Activated CD8-positive, alpha-beta memory T cell treated with anti-CD3 and anti-CD28 coated beads, Interleukin-2, amount 50 U/mL, for 24 hours (primary cell): ENCODE measurements at regions not wholly inside any gene's neighbourhood (a gene's known extent, or its start where the extent isn't known, plus 50 kb on each side); places are given as distances from the start of the nearest gene placed in this dataset.

Experiments used
- DNase-seq: peaks from one replicate; pipeline ENCODE4 v3.0.0-alpha.2; 2020; ENCODE audit errors: extremely low read depth

DNA sequence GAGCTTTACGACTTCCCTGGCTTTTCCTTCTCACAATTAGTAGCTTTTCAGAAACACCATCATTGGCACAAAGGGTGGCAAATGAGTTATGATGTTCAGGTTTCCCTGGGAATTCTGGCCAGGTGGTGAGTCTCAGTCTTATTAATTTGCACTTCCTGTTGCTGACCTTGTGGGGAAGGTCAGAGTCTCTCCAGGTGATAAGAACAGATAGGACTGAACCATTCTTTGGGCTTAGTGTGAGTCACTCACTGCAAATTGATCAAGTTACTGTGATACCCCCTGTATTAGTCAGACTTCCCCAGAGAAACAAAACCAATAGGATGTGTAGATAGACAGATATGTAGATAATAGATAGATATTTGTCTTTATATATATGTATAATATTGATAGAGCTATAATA lies 53.8 kb upstream of the RANBP3L start:
- DNase-seq: no peak

DNA sequence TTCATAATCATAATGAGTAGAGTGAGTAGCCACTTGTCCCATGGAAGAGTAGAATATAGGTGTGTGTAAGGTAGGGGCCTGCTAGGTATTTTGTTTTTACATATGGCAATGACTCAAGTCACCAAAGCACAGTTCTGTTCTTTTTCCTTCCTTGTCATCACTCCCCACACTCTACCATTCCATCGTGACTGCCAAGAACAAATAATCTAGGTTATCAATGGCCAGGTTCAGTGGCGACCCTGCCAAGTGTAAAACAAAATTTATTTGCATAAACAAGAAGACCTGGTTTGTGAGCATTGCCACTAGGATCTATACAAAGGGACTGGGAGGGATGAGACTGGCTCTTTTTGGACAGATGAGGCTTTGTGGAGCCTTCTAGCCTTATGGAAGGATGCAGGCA lies 55.2 kb upstream of the RANBP3L start:
- no peak for DNase-seq

DNA sequence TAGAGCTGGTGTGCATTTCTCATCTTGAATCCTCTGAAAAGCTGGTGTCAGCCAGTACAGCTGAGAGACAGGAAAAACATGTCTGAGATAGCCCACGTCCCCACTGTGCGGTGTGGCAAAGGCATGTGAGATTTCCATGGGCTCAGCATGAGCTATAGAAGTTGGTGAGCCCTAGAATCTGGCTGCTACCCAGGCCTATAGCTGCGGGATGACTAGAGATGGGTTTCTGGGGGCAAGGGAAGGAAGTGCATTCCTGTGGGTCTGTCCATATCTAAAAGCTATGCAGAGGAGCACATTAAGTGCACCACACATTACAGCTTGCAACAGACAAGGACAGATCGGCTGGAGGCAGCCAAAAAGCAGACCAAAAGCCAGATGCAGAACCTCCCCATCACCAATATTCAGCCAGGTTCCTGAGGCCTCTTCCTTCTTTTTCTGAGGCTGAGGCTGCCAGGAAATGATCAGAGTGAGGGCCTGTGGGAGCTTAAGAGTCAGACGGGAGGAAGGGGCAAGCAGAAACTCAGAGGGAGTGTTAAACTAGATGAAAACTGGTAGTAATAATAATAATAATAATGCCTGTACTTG lies 55.8 kb upstream of the RANBP3L start:
- no peak for DNase-seq

DNA sequence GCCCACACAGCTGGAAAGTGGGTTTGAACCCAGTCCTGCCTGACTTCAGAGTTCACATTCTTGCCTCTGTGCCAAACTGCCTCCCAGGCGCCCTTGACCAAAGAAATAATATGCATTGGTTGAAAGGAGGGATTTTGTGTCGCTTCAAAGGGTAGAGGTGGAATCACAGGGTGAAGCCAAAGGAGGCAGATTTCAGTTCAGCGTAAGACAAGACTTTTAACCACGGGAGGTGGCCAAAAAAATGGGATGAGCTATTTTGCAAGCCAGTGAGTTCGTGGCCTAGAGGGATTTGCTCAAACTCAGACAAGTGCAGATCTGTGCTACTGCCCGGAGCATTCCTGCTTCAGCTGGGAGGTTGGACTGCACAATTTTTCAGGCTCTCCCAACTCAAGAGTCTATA lies 57.6 kb upstream of the RANBP3L start:
- no peak for DNase-seq

DNA sequence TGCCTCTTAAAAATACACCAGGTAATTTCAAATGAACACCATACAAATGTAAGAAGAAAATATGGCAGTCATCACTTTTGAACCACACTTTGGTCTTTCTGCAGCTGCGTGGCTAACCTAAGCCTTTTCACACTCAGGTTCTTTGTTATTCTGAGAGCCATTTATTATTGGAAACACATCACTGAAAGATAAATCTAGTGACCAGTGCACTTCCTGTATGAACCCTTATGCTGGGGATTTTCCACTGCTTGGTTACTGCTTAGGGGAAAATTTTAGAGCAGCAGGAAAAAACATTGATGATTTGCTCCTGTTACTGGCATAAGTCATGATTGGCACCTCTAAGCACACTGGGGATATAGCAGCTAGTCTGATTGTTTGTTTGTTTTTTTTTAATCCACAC lies 58.6 kb upstream of the RANBP3L start:
- no peak for DNase-seq

DNA sequence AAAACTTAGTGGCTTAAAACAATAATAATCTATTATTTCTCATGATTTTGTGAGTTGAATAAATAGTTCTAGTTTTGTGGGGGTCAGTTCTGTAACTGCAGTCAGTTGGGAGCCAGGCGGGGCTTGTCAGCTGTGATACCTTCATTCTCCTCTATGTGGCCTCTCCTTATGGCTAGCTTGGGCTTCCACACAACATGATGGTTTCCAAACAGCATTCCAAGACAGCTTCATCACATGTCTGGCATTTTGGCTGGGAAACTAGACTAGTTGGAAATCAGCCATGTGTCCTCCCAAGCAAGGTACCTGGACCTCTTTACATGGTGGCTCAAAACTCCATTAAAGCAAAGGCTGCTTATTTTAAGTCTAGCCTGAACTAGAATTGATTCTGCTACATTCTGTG lies 61.4 kb upstream of the RANBP3L start:
- DNase-seq: no peak

DNA sequence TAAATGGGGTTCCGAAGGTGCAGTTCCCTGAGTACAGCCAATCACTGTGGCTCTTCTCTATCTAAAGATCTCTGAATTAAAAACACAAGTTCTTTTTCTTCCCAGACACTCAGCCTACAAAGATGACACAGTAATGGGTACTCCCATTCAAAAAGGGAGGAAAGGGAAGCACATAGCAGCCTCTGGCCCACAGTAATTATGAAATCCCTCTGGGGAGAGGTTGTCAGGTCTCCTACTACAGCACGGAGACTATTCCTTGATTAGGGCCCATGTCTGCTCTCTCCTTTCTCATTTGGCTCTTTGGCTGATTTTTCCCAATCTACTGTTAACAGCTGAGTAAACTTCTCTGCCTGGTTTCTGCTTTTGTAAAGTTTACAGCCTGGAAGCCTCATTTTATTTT lies 62.0 kb upstream of the RANBP3L start:
- DNase-seq: no peak

DNA sequence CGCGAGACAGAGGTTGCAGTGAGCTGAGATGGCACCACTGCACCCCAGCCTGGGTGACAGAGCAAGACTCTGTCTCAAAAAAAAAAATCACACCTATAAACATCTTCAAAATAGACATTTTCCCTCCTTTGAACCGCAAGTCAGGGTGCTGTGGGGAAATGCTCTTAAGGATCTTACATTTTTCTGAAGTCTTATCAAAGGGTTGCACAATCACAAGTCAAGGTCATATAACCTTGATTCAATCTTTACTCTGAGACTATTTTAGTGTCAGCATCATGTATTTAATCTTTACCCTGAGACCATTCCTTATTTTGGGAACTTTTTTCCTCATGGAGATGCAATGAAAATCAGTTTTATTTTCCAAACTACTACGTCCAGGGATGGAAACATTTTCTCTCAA lies 62.8 kb upstream of the RANBP3L start:
- no peak for DNase-seq

DNA sequence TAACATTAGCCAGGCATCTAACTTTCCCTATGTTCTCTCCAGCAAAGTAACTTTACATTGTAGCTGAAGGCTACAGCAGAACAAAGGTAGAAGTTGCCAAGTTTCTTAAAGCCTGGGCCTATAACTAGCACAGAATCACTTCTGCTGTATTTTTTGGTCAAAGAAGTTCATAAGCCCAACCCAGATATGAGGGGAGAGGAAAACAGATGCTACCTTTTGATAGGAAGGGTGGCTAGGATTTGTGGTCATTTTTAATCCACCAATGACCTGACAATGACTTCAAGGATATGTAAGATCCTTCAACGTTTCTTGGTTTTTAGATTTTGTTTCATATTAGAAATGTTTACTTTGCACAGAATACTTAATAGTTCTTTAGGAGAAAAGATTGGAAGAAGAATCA lies 64.2 kb upstream of the RANBP3L start:
- no peak for DNase-seq

DNA sequence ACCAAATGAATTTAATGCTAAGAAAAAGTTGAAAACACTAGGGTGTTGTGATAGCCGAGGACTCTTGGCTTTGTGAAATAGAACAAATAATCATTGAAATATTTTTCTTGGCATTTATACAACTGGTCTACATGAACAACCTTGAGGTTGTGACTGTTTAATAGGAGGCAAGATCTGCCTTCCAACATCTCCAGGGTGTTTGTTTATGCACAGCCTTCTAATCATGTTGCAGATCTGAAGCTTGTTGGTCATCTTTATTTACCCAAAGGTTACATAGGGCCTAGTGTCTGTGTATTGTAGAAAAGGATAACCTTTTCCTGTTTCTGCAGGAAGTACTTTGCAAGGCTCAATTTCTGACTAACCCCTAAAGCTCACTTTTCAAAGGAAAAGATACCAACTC lies 65.2 kb upstream of the RANBP3L start:
- no peak for DNase-seq

DNA sequence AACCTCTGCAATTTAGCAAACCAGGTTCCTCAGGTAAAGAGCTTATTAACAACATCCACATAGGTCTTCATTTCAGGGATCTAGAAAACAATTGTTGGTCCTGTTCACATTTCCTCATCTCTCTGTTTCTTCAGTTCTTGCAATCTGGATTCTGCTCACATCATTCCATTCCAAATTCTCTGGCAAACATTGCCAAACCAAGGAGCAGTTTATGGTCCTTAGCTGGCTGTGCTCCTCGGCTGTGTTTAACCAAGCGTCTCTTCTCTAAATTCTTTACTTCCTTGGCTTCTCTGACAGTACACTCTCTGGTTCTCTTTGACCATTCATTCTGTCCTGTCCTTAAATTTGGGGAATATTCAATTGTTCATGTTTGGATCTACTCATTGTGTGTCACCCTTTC lies 65.8 kb upstream of the RANBP3L start:
- DNase-seq: no peak

DNA sequence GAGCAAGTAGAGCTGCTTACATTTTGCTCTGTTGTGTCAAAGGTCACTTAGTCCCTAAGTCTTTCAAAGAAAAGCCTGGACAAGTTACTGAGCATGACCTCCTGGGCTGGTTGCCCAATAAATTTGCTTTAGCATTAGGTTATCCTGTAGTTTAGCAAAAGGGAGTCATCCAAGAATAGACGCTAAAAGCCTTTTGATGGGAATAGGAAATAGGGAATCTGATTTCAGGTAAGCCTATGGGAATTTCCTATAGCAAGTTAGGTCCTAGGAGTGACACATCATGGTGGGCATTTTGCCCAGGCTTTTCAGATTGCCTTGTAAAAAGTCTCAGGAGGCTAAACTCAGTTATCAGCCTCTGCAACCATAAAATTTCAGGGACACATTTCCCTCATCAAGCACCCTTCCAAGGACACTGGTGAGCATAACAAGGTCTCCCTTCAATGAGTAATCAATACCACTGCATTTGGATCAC lies 67.6 kb upstream of the RANBP3L start:
- DNase-seq: no peak

DNA sequence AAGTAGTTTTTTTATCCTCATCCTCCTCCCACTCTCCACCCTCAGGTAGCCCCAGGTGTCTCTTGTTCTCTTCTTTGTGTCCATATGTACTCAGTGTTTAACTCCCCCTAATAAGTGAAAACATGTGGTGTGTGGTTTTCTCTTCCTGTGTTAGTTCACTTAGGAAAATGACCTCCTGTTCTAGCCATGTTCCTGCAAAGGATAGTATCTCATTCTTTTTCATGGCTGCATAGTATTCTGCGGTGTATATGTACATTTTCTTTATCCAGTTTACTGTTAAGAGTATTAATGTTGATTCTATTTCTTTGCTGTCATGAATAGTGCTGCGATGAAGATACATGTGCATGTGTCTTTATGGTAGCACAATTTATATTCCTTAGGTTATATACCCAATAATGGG lies 68.4 kb upstream of the RANBP3L start:
- DNase-seq: no peak

DNA sequence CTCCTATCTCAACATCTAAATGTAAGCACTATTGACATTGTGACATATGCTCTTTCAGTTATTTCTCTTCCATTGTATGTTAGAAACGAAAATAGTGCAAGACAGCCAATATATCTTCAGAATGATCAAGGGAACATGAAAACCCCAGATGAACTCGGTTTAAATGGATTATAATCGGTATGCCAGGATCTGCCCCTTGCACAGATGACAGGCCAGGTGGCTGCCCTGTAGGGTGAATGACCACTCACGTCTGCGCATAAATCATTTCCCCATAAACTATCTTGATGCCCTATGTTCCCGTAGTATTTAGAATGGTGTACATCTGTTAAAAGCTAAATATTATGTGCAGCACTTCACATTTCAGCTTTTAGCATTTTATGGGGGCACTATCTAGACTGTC lies 69.7 kb upstream of the RANBP3L start:
- no peak for DNase-seq

DNA sequence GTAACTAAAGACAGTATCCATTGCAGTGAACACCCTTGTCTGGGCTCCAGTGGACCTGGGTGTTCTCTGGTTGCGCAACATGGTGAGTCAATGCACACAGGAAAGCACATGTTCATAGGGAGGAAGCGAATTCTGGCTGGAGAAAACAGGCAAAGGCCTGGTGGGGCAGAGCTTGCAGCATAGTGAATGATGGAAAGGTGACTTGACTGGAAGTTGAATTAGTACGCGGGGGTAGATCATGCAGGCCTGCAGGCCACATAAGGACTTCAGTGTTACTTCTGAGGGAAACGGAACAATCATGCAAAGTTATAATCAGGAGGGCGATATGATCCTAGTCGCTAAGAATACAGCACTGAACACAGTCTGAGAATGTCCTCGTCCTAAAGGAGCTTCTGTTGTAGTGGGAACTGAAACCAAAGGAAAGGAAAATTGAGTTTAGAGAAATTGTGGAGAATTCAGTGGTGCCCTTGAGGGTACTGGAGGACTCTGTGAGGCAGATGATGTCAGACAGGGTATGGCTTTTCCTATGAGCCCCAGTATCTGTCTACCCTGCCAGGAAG lies 71.9 kb upstream of the RANBP3L start:
- no peak for DNase-seq

DNA sequence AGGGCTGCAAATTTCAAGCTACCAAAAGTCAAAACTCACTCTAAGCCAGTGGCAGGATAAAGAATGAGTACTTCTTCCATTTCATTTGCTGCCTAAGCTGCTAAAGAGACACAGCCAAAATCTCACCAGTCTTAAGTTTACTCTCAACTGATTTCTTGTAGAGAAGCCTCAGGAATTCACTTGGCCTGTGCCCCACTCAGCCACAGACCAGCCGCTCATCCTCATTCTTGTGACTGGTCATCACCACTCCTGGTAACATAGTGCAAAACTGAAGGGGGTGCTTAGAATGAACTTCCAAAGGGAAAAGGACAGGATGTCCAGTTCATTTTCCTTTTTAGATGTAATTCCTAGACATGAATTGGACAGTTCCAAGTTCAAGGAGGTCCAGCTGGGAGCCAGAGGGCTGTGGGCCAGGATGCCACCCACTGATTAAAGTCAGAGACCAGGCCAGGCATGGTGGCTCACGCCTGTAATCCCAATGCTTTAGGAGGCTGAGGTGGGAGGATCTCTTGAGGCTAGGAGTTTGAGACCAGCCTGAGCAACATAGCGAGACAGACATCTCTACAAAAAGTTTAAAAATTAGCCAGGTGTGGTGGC lies 72.7 kb upstream of the RANBP3L start:
- DNase-seq: no peak

DNA sequence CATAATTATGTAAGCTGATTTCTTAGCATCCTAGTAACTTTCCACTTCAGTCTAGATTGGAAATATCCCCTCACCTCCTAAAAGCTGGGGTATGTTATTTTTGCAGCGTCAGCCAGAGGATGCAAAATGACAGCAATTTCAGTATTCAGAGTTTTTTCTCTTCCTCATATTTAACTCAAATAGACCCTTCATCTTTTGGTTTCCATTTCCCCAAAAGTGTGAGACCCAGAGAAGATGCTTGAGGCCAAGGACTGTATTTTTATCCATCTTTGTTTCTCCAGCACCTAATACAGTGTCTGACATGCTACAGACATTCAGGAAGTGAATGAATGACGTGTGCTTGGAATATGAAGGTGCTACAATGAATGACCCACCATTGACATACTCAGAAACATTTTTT lies 75.5 kb upstream of the RANBP3L start:
- DNase-seq: no peak

DNA sequence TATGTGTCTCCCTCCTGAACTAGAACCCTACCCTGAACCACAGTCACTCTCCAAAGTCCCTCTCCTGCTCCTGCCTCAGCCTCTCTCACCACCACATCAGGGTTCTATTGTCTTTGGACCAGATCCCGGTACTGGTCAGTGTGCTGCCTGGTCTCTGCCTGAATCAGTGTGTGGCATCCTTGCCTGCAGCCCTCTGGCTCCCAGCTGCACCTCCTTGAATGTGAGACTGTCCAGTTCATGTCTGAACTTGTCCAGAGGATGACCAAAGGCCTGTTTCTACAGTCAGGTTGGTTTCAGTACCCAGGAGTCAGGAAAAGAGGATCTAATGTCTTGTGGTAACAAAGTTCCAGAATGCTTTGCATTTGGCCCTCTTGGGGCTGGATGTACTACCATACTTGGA lies 76.8 kb upstream of the RANBP3L start:
- DNase-seq: no peak

DNA sequence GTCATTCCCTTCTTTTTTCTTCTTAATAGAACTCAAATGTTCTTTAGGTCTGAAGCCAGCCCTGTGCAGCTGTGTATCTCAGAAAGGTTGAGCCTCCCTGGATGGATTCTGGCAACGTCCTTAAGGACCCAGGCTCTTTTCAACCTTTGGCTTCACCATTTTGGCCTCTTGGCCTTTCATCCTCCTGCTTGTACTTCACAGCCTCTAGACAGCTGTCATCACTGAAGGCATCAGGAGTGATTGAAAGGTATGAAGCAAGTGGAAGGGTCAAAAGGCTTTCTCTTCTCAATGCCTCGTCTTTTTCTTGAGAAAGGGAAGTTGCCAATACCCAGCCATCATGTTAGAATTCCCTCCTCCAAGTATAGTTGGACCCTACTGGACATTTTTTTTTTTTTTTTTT lies 81.2 kb upstream of the RANBP3L start:
- DNase-seq: no peak

DNA sequence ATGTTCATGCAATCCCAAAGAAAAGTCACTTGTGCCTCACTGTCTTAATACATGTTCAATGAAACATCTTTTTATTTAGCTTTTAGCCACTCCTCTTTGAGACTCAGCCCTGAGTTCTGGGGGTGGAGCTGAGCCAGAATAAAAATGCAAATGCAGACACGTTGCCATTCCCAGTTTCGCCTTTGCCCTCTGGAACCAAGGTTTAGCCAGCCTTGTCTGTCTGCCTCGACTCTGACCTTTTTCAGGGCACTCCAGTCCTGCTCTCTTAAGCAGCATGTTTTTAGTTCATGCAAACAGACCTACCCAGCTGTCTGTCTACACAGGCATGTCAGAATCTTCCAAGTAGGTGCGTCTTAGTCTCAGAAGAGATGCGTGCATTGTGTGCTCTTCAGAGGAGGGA lies 82.2 kb upstream of the RANBP3L start:
- no peak for DNase-seq

DNA sequence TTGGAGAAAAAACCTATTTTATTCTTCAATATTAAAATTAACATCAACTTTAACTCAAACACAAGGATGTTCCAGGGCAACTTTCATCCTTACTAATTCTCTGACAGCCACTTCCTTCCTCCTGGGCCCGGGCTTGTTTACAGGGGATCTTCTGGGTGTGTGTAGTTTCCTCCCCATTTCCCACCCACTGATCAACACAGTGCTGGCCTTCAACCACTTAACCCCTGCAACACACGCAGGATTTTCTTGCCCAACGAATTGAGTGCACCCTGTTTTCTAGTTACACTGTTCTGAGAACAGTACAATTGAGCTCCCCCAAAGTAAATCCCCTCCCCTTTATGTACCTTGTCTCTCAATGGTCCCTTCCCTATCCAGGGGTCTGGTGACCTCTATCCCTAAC lies 83.1 kb upstream of the RANBP3L start:
- no peak for DNase-seq

DNA sequence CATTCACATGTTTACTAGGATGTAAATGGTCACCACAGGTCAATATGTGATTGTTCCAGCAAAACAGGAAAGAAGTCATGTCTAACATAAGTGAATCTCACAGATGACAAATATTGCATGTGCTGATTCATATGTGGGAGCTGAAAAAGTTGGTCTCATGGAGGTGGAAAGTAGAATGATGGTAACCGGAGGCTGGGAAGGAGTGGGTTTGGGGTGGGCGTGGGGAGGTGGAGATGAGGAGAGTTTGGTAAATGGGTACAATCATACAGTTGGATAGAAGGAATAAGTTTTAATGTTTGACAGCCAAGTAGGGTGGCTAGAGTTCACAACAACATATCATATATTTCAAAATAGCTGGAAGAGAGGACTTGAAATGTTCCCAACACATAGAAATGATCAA lies 83.8 kb upstream of the RANBP3L start:
- no peak for DNase-seq

DNA sequence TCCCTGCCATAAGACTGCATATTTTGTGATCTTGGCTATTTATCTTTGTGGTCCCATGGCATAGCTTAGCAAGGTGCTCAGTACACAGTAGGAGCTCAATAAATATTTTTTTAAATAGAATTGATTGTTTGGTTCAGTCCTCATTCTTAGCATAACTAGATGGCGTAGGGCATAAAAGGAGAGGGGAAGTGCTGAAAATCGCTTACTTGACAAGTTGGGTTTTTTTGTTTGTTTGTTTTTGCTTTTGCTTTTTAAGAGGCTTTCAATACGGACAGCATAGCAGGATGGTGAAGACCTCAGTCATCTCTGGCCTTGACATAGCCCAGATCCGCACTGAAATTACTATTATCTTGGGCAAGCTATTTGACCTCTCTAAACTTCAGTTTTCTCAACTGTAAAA lies 86.6 kb upstream of the RANBP3L start:
- no peak for DNase-seq

DNA sequence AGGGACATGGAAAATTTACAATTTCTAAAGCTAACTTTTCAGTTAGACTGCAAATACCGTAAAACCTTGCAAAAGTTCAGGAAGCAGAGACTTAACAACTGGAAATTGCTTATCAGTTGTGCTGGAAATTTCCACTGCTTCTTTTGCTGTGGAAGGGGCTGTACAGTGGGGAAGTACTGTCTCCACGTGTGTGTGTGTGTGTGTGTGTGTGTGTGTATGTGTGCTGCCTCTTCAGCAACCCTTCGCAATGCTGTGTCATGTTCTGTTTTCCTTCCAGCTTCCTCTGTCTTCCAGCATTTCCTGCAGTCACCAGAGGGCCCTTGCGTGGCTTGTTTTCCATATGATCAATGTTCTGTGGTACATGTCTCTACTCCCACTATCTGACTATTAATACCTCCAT lies 87.5 kb upstream of the RANBP3L start:
- no peak for DNase-seq
